ENCODE measurements at regions not wholly inside any gene's neighbourhood (a gene's known extent, or its start where the extent isn't known, plus 50 kb on each side); places are given as distances from the start of the nearest gene placed in this dataset.

GRCh38 chr4:122293374-122294365, 85.1 kb upstream of the ADAD1 start:
- H3K9ac ChIP-seq (ENCODE audit: low read depth, low read length) = no peak overlapping the region
- no peaks in the 10 kb centered on the region for H3K27me3 ChIP-seq (ENCODE audit: insufficient read depth, low read length, poor library complexity)
- no peaks in the 10 kb centered on the region for H4K20me1 ChIP-seq (ENCODE audit: insufficient read depth, low read length)
- no peaks in the 10 kb centered on the region for H3K4me1 ChIP-seq (ENCODE audit: insufficient read depth, low read length)
- DNase-seq = no peak
- H3K4me3 ChIP-seq (ENCODE audit: low read depth in 1 of 2, low read length in 2 of 2) = no peak overlapping the region
- H3K36me3 ChIP-seq (ENCODE audit: insufficient read depth, low read length) = peaks cover 26% of the 10 kb centered on the region
- H3K4me2 ChIP-seq (ENCODE audit: insufficient read depth, low read length) = no peak overlapping the region
- no peak overlapping the region for H3K27ac ChIP-seq (ENCODE audit: low read length)
- no peak for ATAC-seq (ENCODE audit: insufficient read depth, low read depth)
- TF ChIP-seq CTCF (IDR thresholded peaks at IDR 0.05; ENCODE audit: borderline replicate concordance, extremely low read depth, low read length, poor library complexity, severe bottlenecking) (no peak), EZH2 (IDR thresholded peaks at IDR 0.05; ENCODE audit: borderline replicate concordance, low read depth, low read length, severe bottlenecking) (no peak)
- H3K79me2 ChIP-seq (ENCODE audit: insufficient read depth, low read length) = no peaks in the 10 kb centered on the region
- no peaks in the 10 kb centered on the region for H3K9me3 ChIP-seq (ENCODE audit: insufficient read depth, low read length, severe bottlenecking)
- no peak overlapping the region for H2AFZ ChIP-seq (ENCODE audit: low read depth, low read length)

GRCh38 chr4:122297694-122298093, 81.1 kb upstream of the ADAD1 start:
- Histone ChIP-seq H3K27ac (ENCODE audit: low read length) (no peak overlapping the region), H3K9me3 (ENCODE audit: insufficient read depth, low read length, severe bottlenecking) (no peaks in the 10 kb centered on the region), H3K27me3 (ENCODE audit: insufficient read depth, low read length, poor library complexity) (no peaks in the 10 kb centered on the region), H3K4me1 (ENCODE audit: insufficient read depth, low read length) (no peaks in the 10 kb centered on the region), H2AFZ (ENCODE audit: low read depth, low read length) (no peak overlapping the region), H3K9ac (ENCODE audit: low read depth, low read length) (no peak overlapping the region), H4K20me1 (ENCODE audit: insufficient read depth, low read length) (no peaks in the 10 kb centered on the region), H3K4me2 (ENCODE audit: insufficient read depth, low read length) (no peak overlapping the region), H3K36me3 (ENCODE audit: insufficient read depth, low read length) (peaks cover 19% of the 10 kb centered on the region), H3K79me2 (ENCODE audit: insufficient read depth, low read length) (no peaks in the 10 kb centered on the region), H3K4me3 (ENCODE audit: low read depth in 1 of 2, low read length in 2 of 2) (no peak overlapping the region)
- no peak for DNase-seq
- ATAC-seq (ENCODE audit: insufficient read depth, low read depth) = no peak
- no peak for TF ChIP-seq CTCF (IDR thresholded peaks at IDR 0.05; ENCODE audit: borderline replicate concordance, extremely low read depth, low read length, poor library complexity, severe bottlenecking)

- H3K4me1 ChIP-seq (ENCODE audit: insufficient read depth, low read length) = no peaks in the 10 kb centered on the region
- no peaks in the 10 kb centered on the region for H3K79me2 ChIP-seq (ENCODE audit: insufficient read depth, low read length)
- H3K27me3 ChIP-seq (ENCODE audit: insufficient read depth, low read length, poor library complexity) = no peaks in the 10 kb centered on the region
- no peak overlapping the region for H3K4me2 ChIP-seq (ENCODE audit: insufficient read depth, low read length)
- H3K36me3 ChIP-seq (ENCODE audit: insufficient read depth, low read length) = peaks cover 14% of the 10 kb centered on the region; the same call in 1 of the 2 replicates
- no peak overlapping the region for H3K9ac ChIP-seq (ENCODE audit: low read depth, low read length)
- no peaks in the 10 kb centered on the region for H4K20me1 ChIP-seq (ENCODE audit: insufficient read depth, low read length)
- DNase-seq (no peak), ATAC-seq (ENCODE audit: insufficient read depth, low read depth) (no peak)
- no peak for TF ChIP-seq CTCF (IDR thresholded peaks at IDR 0.05; ENCODE audit: borderline replicate concordance, extremely low read depth, low read length, poor library complexity, severe bottlenecking)
- TF ChIP-seq EZH2 (IDR thresholded peaks at IDR 0.05; ENCODE audit: borderline replicate concordance, low read depth, low read length, severe bottlenecking) = no peak
- no peak overlapping the region for H2AFZ ChIP-seq (ENCODE audit: low read depth, low read length)
- no peak overlapping the region for H3K27ac ChIP-seq (ENCODE audit: low read length)
- no peaks in the 10 kb centered on the region for H3K9me3 ChIP-seq (ENCODE audit: insufficient read depth, low read length, severe bottlenecking)
- H3K4me3 ChIP-seq (ENCODE audit: low read depth in 1 of 2, low read length in 2 of 2) = no peak overlapping the region
These were observed 78.0 kb upstream of the ADAD1 start for GRCh38 chr4:122300776-122301175.

Measured in DND-41 (cell line).